Vagina (tissue), 2 donors: ENCODE measurements at regions not wholly inside any gene's neighbourhood (a gene's known extent, or its start where the extent isn't known, plus 50 kb on each side); places are given as distances from the start of the nearest gene placed in this dataset.

Experiments used
- DNase-seq, 2 donors: peaks; one replicate each; pipeline ENCODE4 v3.0.0-alpha.2; 2017; ENCODE audit errors: extremely low spot score in 2 of 2
- H3K27ac ChIP-seq: fragments of 200-600 bp; sonication (generic); one replicate; pipeline ENCODE4 v1.5.1; 2019
- H3K27me3 ChIP-seq: fragments of 200-600 bp; sonication (generic); one replicate; pipeline ENCODE4 v1.5.1; 2019
- H3K36me3 ChIP-seq, 2 donors: fragments of 200-600 bp; sonication (generic); one replicate each; pipeline ENCODE4 v1.5.1; 2017 to 2019
- H3K4me1 ChIP-seq: fragments of 200-600 bp; sonication (generic); one replicate; pipeline ENCODE4 v1.5.1; 2019
- H3K4me3 ChIP-seq, 2 donors: fragments of 200-600 bp; sonication (generic); 1 replicate in 1 of 2; 2 replicates in 1 of 2; pipeline ENCODE4 v1.5.1; 2016 to 2019
- H3K9me3 ChIP-seq: fragments of 200-600 bp; sonication (generic); one replicate; pipeline ENCODE4 v1.5.1; 2019
- POLR2A ChIP-seq, 2 donors: fragments of 450-650 bp; IDR thresholded peaks; one replicate each; pipeline ENCODE4 v1.6.1; 2017; ENCODE audit warnings: antibody characterized with exemption in 2 of 2, mild to moderate bottlenecking in 2 of 2, moderate library complexity in 2 of 2
- POLR2AphosphoS5 ChIP-seq, 2 donors: sonication (generic); formaldehyde crosslinking; IDR thresholded peaks; one replicate each; pipeline ENCODE4 v1.9.0; 2017; ENCODE audit warnings: antibody characterized with exemption in 2 of 2, mild to moderate bottlenecking in 2 of 2, low read depth in 1 of 2; ENCODE audit not compliant: insufficient read depth in 1 of 2
- intact Hi-C: fragments of 100-400 bp; cut with DNase I; formaldehyde crosslinking; loops from one replicate; pipeline ENCODE4 v1.15.1; 2023
- TF ChIP-seq, protein P1 (sequence below), 3 experiments: fragments of 450-650 bp in 2 of 3; fragments of 200-600 bp in 1 of 3; sonication (generic) in 1 of 3; IDR thresholded peaks; one replicate each; pipeline ENCODE4 v1.5.1; 2017 to 2019; ENCODE audit warnings: antibody characterized with exemption in 3 of 3, mild to moderate bottlenecking in 2 of 3, moderate library complexity in 2 of 3

DNA sequence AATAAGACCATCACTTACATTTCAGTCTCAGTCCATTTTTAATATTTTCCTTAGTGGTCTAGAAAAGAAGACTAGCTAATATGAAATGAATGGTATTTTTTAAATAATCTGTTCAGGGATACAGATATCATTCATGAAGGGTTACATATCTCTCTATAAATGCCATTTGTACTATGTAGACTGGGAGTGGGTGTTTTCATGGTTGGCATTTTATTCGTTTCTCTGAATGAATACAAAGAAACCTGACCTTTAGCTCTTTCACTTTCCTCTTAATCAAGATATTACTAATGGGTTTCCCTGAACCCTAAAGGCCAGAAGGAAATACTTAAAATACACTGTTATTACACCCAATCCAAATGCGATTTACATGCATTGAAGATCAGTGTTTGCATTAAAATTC, 788.9 kb downstream of the TBC1D32 start:
- H3K9me3 ChIP-seq, result no peaks in the 10 kb centered on the region
- no peak for DNase-seq
- H3K27me3 ChIP-seq, result no peaks in the 10 kb centered on the region
- intact Hi-C loops, result no loop called here
- H3K36me3 ChIP-seq, result no peaks in the 10 kb centered on the region
- H3K4me3 ChIP-seq, result no peak overlapping the region
- TF ChIP-seq POLR2AphosphoS5 (IDR thresholded peaks at IDR 0.05; ENCODE audit: insufficient read depth in 1 of 2, low read depth in 1 of 2), result no peak
- no peak for TF ChIP-seq POLR2A (IDR thresholded peaks at IDR 0.05)
- TF ChIP-seq, protein P1, sequence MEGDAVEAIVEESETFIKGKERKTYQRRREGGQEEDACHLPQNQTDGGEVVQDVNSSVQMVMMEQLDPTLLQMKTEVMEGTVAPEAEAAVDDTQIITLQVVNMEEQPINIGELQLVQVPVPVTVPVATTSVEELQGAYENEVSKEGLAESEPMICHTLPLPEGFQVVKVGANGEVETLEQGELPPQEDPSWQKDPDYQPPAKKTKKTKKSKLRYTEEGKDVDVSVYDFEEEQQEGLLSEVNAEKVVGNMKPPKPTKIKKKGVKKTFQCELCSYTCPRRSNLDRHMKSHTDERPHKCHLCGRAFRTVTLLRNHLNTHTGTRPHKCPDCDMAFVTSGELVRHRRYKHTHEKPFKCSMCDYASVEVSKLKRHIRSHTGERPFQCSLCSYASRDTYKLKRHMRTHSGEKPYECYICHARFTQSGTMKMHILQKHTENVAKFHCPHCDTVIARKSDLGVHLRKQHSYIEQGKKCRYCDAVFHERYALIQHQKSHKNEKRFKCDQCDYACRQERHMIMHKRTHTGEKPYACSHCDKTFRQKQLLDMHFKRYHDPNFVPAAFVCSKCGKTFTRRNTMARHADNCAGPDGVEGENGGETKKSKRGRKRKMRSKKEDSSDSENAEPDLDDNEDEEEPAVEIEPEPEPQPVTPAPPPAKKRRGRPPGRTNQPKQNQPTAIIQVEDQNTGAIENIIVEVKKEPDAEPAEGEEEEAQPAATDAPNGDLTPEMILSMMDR (IDR thresholded peaks at IDR 0.05), result no peak
- no peak overlapping the region for H3K27ac ChIP-seq
- H3K4me1 ChIP-seq, result no peaks in the 10 kb centered on the region

DNA sequence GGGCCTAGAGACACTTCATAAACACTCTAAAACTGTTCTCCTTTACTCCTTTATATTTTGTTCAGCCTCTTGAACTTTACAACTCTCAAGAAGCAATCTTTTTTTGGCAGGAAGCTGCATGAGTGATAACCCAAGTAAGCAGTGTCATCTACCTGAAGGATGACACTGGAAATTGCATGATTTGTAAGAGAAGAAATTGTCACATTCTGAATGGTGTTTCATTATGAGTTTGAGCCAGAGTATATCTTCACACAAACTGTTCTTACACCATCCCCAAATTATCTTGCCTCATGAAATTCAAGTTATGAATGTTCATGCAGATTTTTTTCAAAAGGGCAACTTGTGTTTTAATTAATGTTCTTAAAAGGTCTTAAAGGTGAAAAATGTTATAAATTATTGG, 799.3 kb downstream of the TBC1D32 start:
- no peak overlapping the region for H3K27ac ChIP-seq
- no peaks in the 10 kb centered on the region for H3K36me3 ChIP-seq
- TF ChIP-seq POLR2A (IDR thresholded peaks at IDR 0.05), result no peak
- TF ChIP-seq, protein P1 (IDR thresholded peaks at IDR 0.05), result no peak
- no peak for TF ChIP-seq POLR2AphosphoS5 (IDR thresholded peaks at IDR 0.05; ENCODE audit: insufficient read depth in 1 of 2, low read depth in 1 of 2)
- H3K27me3 ChIP-seq, result no peaks in the 10 kb centered on the region
- H3K9me3 ChIP-seq, result no peaks in the 10 kb centered on the region
- no peak for DNase-seq
- H3K4me1 ChIP-seq, result no peaks in the 10 kb centered on the region
- intact Hi-C loops, result no loop called here
- no peak overlapping the region for H3K4me3 ChIP-seq

DNA sequence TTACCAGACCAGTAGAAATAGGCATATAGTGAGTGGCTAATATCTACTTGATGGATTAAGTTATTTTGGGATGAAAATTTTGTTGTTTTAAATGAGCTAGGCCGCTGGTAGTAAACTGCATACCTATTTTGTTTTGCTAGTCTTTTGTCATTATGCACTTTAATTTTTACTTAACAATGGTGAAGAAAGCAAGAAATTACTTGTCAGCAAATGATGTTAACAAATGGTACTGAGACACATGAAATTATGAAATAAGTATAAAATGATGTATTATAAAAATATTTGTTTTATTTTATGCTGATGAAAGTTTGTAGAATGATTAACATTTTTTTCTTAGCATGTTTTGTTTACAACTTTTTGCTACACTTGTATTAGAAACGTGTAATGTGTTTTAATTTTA, 807.7 kb downstream of the TBC1D32 start:
- H3K4me1 ChIP-seq, result no peaks in the 10 kb centered on the region
- no peak for DNase-seq
- no peaks in the 10 kb centered on the region for H3K36me3 ChIP-seq
- TF ChIP-seq POLR2AphosphoS5 (IDR thresholded peaks at IDR 0.05; ENCODE audit: insufficient read depth in 1 of 2, low read depth in 1 of 2) (no peak), POLR2A (IDR thresholded peaks at IDR 0.05) (no peak)
- TF ChIP-seq, protein P1 (IDR thresholded peaks at IDR 0.05), result no peak
- no peaks in the 10 kb centered on the region for H3K27me3 ChIP-seq
- no peak overlapping the region for H3K4me3 ChIP-seq
- intact Hi-C loops, result no loop called here
- H3K9me3 ChIP-seq, result no peaks in the 10 kb centered on the region
- no peak overlapping the region for H3K27ac ChIP-seq

DNA sequence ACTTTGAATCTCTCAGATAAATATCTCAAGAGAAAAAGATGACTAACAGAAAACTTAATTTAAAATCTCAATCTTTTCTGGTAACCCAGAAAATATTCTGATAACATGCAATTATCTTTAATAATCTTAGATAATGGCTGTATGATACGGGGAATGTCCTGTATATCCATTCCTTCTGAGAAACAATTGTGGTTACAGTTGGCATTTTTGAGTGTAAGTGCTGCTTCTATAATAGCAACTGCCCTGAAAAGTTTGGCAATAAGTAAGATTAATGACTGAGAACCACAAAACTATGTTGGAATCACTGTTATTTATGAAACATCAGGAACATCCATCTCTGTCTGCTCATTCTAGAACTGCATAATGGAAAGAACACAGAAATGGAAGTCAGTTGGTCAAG, 819.7 kb downstream of the TBC1D32 start:
- H3K9me3 ChIP-seq, result no peaks in the 10 kb centered on the region
- no peaks in the 10 kb centered on the region for H3K27me3 ChIP-seq
- DNase-seq, result no peak
- H3K36me3 ChIP-seq, result no peaks in the 10 kb centered on the region
- no peak overlapping the region for H3K4me3 ChIP-seq
- TF ChIP-seq POLR2AphosphoS5 (IDR thresholded peaks at IDR 0.05; ENCODE audit: insufficient read depth in 1 of 2, low read depth in 1 of 2) (no peak), POLR2A (IDR thresholded peaks at IDR 0.05) (no peak)
- TF ChIP-seq, protein P1 (IDR thresholded peaks at IDR 0.05), result no peak
- H3K27ac ChIP-seq, result no peak overlapping the region
- intact Hi-C loops, result no loop called here
- no peaks in the 10 kb centered on the region for H3K4me1 ChIP-seq

DNA sequence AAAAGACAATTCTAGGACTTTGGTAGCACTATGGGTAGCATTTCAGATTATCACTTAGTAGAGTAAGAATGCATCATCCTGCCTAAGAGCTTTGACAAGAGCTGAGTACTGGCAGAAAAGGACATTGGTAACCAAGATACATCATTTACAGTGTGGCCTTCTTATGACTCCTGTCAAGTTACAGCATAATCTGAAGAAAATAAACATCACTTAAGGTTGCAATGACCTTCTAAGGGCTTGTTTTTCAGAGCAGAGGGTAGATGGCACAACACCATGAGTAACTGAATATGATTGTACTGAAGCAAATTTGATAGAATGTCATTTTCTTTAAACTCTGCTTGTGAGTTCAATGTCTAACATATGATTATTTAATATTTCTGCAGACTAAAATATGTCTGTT, 822.6 kb downstream of the TBC1D32 start:
- TF ChIP-seq POLR2A (IDR thresholded peaks at IDR 0.05) (no peak), POLR2AphosphoS5 (IDR thresholded peaks at IDR 0.05; ENCODE audit: insufficient read depth in 1 of 2, low read depth in 1 of 2) (no peak)
- TF ChIP-seq, protein P1 (IDR thresholded peaks at IDR 0.05), result no peak
- H3K27ac ChIP-seq, result no peak overlapping the region
- H3K4me1 ChIP-seq, result no peaks in the 10 kb centered on the region
- intact Hi-C loops, result no loop called here
- no peaks in the 10 kb centered on the region for H3K9me3 ChIP-seq
- H3K4me3 ChIP-seq, result no peak overlapping the region
- no peak for DNase-seq
- no peaks in the 10 kb centered on the region for H3K27me3 ChIP-seq
- H3K36me3 ChIP-seq, result no peaks in the 10 kb centered on the region
